Thyroid gland (tissue), 4 donors: ENCODE measurements at regions not wholly inside any gene's neighbourhood (a gene's known extent, or its start where the extent isn't known, plus 50 kb on each side); places are given as distances from the start of the nearest gene placed in this dataset.

Experiments
- POLR2A ChIP-seq, 2 donors: fragments of 450-650 bp; IDR thresholded peaks; one replicate each; pipeline ENCODE4 v1.6.1; 2017; ENCODE audit warnings: antibody characterized with exemption in 2 of 2, mild to moderate bottlenecking in 2 of 2, moderate library complexity in 1 of 2
- TF ChIP-seq, protein P1 (sequence below), 6 experiments: fragments of 200-600 bp in 3 of 6; fragments of 450-650 bp in 3 of 6; sonication (generic) in 3 of 6; IDR thresholded peaks; one replicate each; pipeline ENCODE4 v1.5.1; 2016 to 2019; ENCODE audit warnings: antibody characterized with exemption in 6 of 6, mild to moderate bottlenecking in 2 of 6, inconsistent platforms in 1 of 6, moderate library complexity in 1 of 6

DNA sequence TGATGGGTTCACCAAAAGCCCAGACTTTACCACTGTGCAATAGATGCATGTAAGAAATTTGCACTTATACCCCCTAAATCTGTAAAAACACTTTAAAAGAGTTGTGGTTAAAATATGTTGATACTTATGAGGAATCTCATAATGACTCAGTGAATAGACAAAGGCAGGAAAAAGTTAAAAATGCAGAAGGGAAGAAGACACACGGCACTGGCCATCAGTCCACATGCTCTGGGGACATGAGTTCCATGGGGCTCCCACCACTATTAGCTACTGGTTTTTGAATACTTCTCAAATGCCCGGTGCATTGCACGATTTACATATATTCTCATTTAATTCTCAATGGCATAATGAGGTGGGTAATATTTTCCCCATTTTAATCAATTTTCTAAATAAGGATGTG lies 59.3 kb upstream of the BLID start:
- TF ChIP-seq, protein P1, sequence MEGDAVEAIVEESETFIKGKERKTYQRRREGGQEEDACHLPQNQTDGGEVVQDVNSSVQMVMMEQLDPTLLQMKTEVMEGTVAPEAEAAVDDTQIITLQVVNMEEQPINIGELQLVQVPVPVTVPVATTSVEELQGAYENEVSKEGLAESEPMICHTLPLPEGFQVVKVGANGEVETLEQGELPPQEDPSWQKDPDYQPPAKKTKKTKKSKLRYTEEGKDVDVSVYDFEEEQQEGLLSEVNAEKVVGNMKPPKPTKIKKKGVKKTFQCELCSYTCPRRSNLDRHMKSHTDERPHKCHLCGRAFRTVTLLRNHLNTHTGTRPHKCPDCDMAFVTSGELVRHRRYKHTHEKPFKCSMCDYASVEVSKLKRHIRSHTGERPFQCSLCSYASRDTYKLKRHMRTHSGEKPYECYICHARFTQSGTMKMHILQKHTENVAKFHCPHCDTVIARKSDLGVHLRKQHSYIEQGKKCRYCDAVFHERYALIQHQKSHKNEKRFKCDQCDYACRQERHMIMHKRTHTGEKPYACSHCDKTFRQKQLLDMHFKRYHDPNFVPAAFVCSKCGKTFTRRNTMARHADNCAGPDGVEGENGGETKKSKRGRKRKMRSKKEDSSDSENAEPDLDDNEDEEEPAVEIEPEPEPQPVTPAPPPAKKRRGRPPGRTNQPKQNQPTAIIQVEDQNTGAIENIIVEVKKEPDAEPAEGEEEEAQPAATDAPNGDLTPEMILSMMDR (IDR thresholded peaks at IDR 0.05) = no peak
- no peak for TF ChIP-seq POLR2A (IDR thresholded peaks at IDR 0.05)
